H9 (cell line): ENCODE measurements at regions not wholly inside any gene's neighbourhood (a gene's known extent, or its start where the extent isn't known, plus 50 kb on each side); places are given as distances from the start of the nearest gene placed in this dataset.

ENCODE experiments used
- DNase-seq: peaks from one replicate; pipeline ENCODE4 v3.0.0-alpha.2; 2017
- H2AFZ ChIP-seq: one replicate; pipeline ENCODE4 v1.6.1; 2013; ENCODE audit warnings: mild to moderate bottlenecking, low read length, control low read depth, moderate library complexity
- H2AK5ac ChIP-seq: 2 replicates; pipeline ENCODE4 v1.6.1; 2013; ENCODE audit warnings: low read length, control low read depth, mixed read lengths; ENCODE audit not compliant: insufficient read length
- H2BK120ac ChIP-seq: one replicate; pipeline ENCODE4 v1.6.1; 2013; ENCODE audit warnings: low read depth, mild to moderate bottlenecking, low read length, control low read depth, inconsistent platforms; ENCODE audit not compliant: poor library complexity, severe bottlenecking
- H2BK12ac ChIP-seq: 2 replicates; pipeline ENCODE4 v1.6.1; 2013; ENCODE audit warnings: low read length, control low read depth, mixed read lengths, low read depth; ENCODE audit not compliant: insufficient read length
- H2BK15ac ChIP-seq: 2 replicates; pipeline ENCODE4 v1.6.1; 2013; ENCODE audit warnings: low read depth, low read length, control low read depth
- H2BK20ac ChIP-seq: one replicate; pipeline ENCODE4 v1.6.1; 2013; ENCODE audit warnings: low read depth, mild to moderate bottlenecking, low read length, control low read depth, inconsistent platforms; ENCODE audit not compliant: poor library complexity, severe bottlenecking
- H2BK5ac ChIP-seq: 2 replicates; pipeline ENCODE4 v1.6.1; 2013; ENCODE audit warnings: low read length, control low read depth, mixed read lengths; ENCODE audit not compliant: insufficient read length
- H3K14ac ChIP-seq: 2 replicates; pipeline ENCODE4 v1.6.1; 2013; ENCODE audit warnings: low read length, control low read depth; ENCODE audit not compliant: insufficient read depth
- H3K18ac ChIP-seq: 2 replicates; pipeline ENCODE4 v1.6.1; 2013; ENCODE audit warnings: low read depth, mild to moderate bottlenecking, mixed read lengths, low read length, control low read depth; ENCODE audit not compliant: insufficient read length
- H3K23ac ChIP-seq: 2 replicates; pipeline ENCODE4 v1.6.1; 2013; ENCODE audit warnings: low read length, control low read depth, mixed read lengths, low read depth; ENCODE audit not compliant: insufficient read length
- H3K23me2 ChIP-seq: 2 replicates; pipeline ENCODE4 v1.6.1; 2013; ENCODE audit warnings: low read depth, mild to moderate bottlenecking, mixed read lengths, low read length, control low read depth; ENCODE audit not compliant: insufficient read length, poor library complexity, severe bottlenecking
- H3K27ac ChIP-seq: 2 replicates; pipeline ENCODE4 v1.5.1; 2013; ENCODE audit warnings: low read length, control low read depth, mixed read lengths, low read depth; ENCODE audit not compliant: insufficient read length
- H3K27me3 ChIP-seq: 2 replicates; pipeline ENCODE4 v1.6.1; 2013; ENCODE audit warnings: low read length, control low read depth, inconsistent platforms; ENCODE audit not compliant: insufficient read depth
- H3K4ac ChIP-seq: 2 replicates; pipeline ENCODE4 v1.6.1; 2013; ENCODE audit warnings: low read depth, mild to moderate bottlenecking, control low read depth, inconsistent platforms, low read length, moderate library complexity
- H3K4me1 ChIP-seq: 2 replicates; pipeline ENCODE4 v1.6.1; 2013; ENCODE audit warnings: low read length, control low read depth, inconsistent platforms; ENCODE audit not compliant: insufficient read depth
- H3K4me2 ChIP-seq: 2 replicates; pipeline ENCODE4 v1.6.1; 2013; ENCODE audit warnings: low read length, control low read depth, mixed read lengths; ENCODE audit not compliant: insufficient read length, insufficient read depth
- H3K56ac ChIP-seq: 2 replicates; pipeline ENCODE4 v1.6.1; 2013; ENCODE audit warnings: low read depth, mild to moderate bottlenecking, mixed read lengths, low read length, control low read depth; ENCODE audit not compliant: insufficient read length
- H3K79me1 ChIP-seq: 2 replicates; pipeline ENCODE4 v1.6.1; 2013; ENCODE audit warnings: low read depth, mild to moderate bottlenecking, moderate library complexity, low read length, control low read depth, inconsistent platforms; ENCODE audit not compliant: insufficient read depth, poor library complexity, severe bottlenecking
- H3K79me2 ChIP-seq: 2 replicates; pipeline ENCODE4 v1.6.1; 2013; ENCODE audit warnings: low read length, control low read depth, inconsistent platforms; ENCODE audit not compliant: insufficient read depth
- H3K9ac ChIP-seq: 2 replicates; pipeline ENCODE4 v1.6.1; 2013; ENCODE audit warnings: low read length, control low read depth, mixed read lengths; ENCODE audit not compliant: insufficient read length; ENCODE audit errors: extremely low read depth
- H3K9me3 ChIP-seq: one replicate; pipeline ENCODE4 v1.6.1; 2013; ENCODE audit warnings: low read depth, low read length, inconsistent platforms; ENCODE audit not compliant: control insufficient read depth
- H3T11ph ChIP-seq: one replicate; pipeline ENCODE4 v1.6.1; 2013; ENCODE audit warnings: mild to moderate bottlenecking, low read length, control low read depth, inconsistent platforms
- H4K20me1 ChIP-seq: one replicate; pipeline ENCODE4 v1.6.1; 2013; ENCODE audit not compliant: control insufficient read depth, insufficient read length, insufficient read depth
- H4K5ac ChIP-seq: 2 replicates; pipeline ENCODE4 v1.6.1; 2013; ENCODE audit warnings: low read depth, mild to moderate bottlenecking, mixed read lengths, low read length, control low read depth; ENCODE audit not compliant: insufficient read length
- H4K8ac ChIP-seq: replicated peaks from 2 replicates; pipeline ENCODE4 v1.6.1; 2013; ENCODE audit warnings: low read length, control low read depth, mixed read lengths, low read depth; ENCODE audit not compliant: insufficient read length
- H4K91ac ChIP-seq: 2 replicates; pipeline ENCODE4 v1.6.1; 2013; ENCODE audit warnings: low read depth, mild to moderate bottlenecking, moderate library complexity, mixed read lengths, low read length, control low read depth; ENCODE audit not compliant: insufficient read length
- H3K27ac Mint-ChIP-seq, 3 experiments: 2 replicates in 2 of 3; 3 replicates in 1 of 3; pipeline ENCODE4 v1.8.0; 2020 to 2021; ENCODE audit warnings: mixed read lengths in 3 of 3, mild to moderate bottlenecking in 1 of 3, moderate library complexity in 1 of 3
- H3K27me3 Mint-ChIP-seq: 2 replicates; pipeline ENCODE4 v1.8.0; 2021; ENCODE audit warnings: low read depth, mild to moderate bottlenecking, moderate library complexity, mixed read lengths
- H3K36me3 Mint-ChIP-seq, 3 experiments: 2 replicates in 2 of 3; 3 replicates in 1 of 3; pipeline ENCODE4 v1.8.0; 2020 to 2021; ENCODE audit warnings: low read depth in 3 of 3, mixed read lengths in 3 of 3; ENCODE audit not compliant: insufficient read depth in 1 of 3
- H3K4me1 Mint-ChIP-seq, 2 experiments: 2 replicates each; pipeline ENCODE4 v1.8.0; 2020; ENCODE audit warnings: mixed read lengths in 2 of 2
- H3K4me3 Mint-ChIP-seq, 2 experiments: 2 replicates in 1 of 2; 3 replicates in 1 of 2; pipeline ENCODE4 v1.8.0; 2020 to 2021; ENCODE audit warnings: mild to moderate bottlenecking in 2 of 2, mixed read lengths in 2 of 2, moderate library complexity in 1 of 2
- H3K9me3 Mint-ChIP-seq, 2 experiments: 2 replicates in 1 of 2; 3 replicates in 1 of 2; pipeline ENCODE4 v1.8.0; 2020; ENCODE audit warnings: mild to moderate bottlenecking in 2 of 2, mixed read lengths in 2 of 2, moderate library complexity in 1 of 2
- CTCF ChIP-seq: fragments of 200-600 bp; sonication (generic); conservative IDR thresholded peaks from 3 replicates; pipeline ENCODE4 v1.8.0; 2021; ENCODE audit warnings: antibody characterized with exemption, mild to moderate bottlenecking
- WGBS: extraction: QIAGEN DNeasy Blood & Tissue Kit; methylation state at CpG from one replicate; pipeline ENCODE4 v1.1.7; 2013; ENCODE audit warnings: missing lambda C conversion rate, low lambda C conversion rate, mixed read lengths; ENCODE audit not compliant: insufficient read length; ENCODE audit errors: extremely low coverage; 5-methylcytosine and 5-hydroxymethylcytosine counted together

- DNase-seq: no peak
- no peak overlapping the region for H2AFZ ChIP-seq
- H3K4me1 ChIP-seq: no peaks in the 10 kb centered on the region
- H3K56ac ChIP-seq: no peak overlapping the region
- no peak overlapping the region for H2BK12ac ChIP-seq
- no peak overlapping the region for H3K9ac ChIP-seq
- no peak for TF ChIP-seq CTCF
- no peaks in the 10 kb centered on the region for H3K9me3 ChIP-seq
- no peaks in the 10 kb centered on the region for H4K20me1 ChIP-seq
- no peaks in the 10 kb centered on the region; a peak in 1 of 5 replicates for H3K9me3 Mint-ChIP-seq
- H4K8ac ChIP-seq: no peak overlapping the region
- no peaks in the 10 kb centered on the region for H3K23me2 ChIP-seq
- no peak overlapping the region for H3T11ph ChIP-seq
- no peak overlapping the region for H3K18ac ChIP-seq
- H3K4me1 Mint-ChIP-seq: peaks cover 3 to 6% of the 10 kb centered on the region in 2 experiments; a peak in 2 of 4 replicates
- H3K4me3 Mint-ChIP-seq: no peak overlapping the region
- no peak overlapping the region for H3K27ac Mint-ChIP-seq
- no peak overlapping the region for H3K27ac ChIP-seq
- no peaks in the 10 kb centered on the region for H3K27me3 Mint-ChIP-seq
- no peak overlapping the region for H4K5ac ChIP-seq
- no peak overlapping the region for H3K4me2 ChIP-seq
- no peaks in the 10 kb centered on the region for H3K79me1 ChIP-seq
- no CpG with 5 or more reads among the region's 3 CpGs for WGBS
- no peaks in the 10 kb centered on the region for H3K79me2 ChIP-seq
- H2BK120ac ChIP-seq: no peak overlapping the region
- H2BK20ac ChIP-seq: no peak overlapping the region
- H2BK15ac ChIP-seq: no peak overlapping the region
- H3K4ac ChIP-seq: no peak overlapping the region
- H2BK5ac ChIP-seq: no peak overlapping the region
- H3K36me3 Mint-ChIP-seq: no peaks in the 10 kb centered on the region
- H4K91ac ChIP-seq: no peak overlapping the region
- no peak overlapping the region for H3K23ac ChIP-seq
- no peak overlapping the region for H3K14ac ChIP-seq
- no peaks in the 10 kb centered on the region for H3K27me3 ChIP-seq
- H2AK5ac ChIP-seq: no peak overlapping the region
These were observed 228.7 kb downstream of the ANXA1 start for GRCh38 chr9:73380411-73380810.
